Neural progenitor cell (in vitro differentiated cells): ENCODE measurements at regions not wholly inside any gene's neighbourhood (a gene's known extent, or its start where the extent isn't known, plus 50 kb on each side); places are given as distances from the start of the nearest gene placed in this dataset.
"Not testable (repeated sequence)": the region's sequence is repeated elsewhere in the genome, so short reads cannot be mapped to it uniquely, and the experiment has no call there.

Source experiments
- DNase-seq: peaks from one replicate; pipeline ENCODE4 v3.0.0-alpha.2; 2016; ENCODE audit warnings: low spot score
- H2AFZ ChIP-seq: fragments of 200-600 bp; sonication (generic); replicated peaks from 2 replicates; pipeline ENCODE4 v1.6.1; 2016; ENCODE audit warnings: antibody characterized with exemption
- H3F3A ChIP-seq: fragments of 200-600 bp; sonication (generic); 2 replicates; pipeline ENCODE4 v1.6.1; 2016; ENCODE audit warnings: antibody characterized with exemption, low read depth
- H3K27ac ChIP-seq: fragments of 200-600 bp; sonication (generic); 2 replicates; pipeline ENCODE4 v1.5.1; 2016; ENCODE audit warnings: mild to moderate bottlenecking
- H3K27me3 ChIP-seq: fragments of 200-600 bp; sonication (generic); 2 replicates; pipeline ENCODE4 v1.6.1; 2016; ENCODE audit warnings: mild to moderate bottlenecking, moderate library complexity
- H3K36me3 ChIP-seq: fragments of 200-600 bp; sonication (generic); 2 replicates; pipeline ENCODE4 v1.5.1; 2016
- H3K4me1 ChIP-seq: fragments of 200-600 bp; sonication (generic); 2 replicates; pipeline ENCODE4 v1.6.1; 2016; ENCODE audit warnings: mixed run types
- H3K4me2 ChIP-seq: fragments of 200-600 bp; sonication (generic); 2 replicates; pipeline ENCODE4 v1.6.1; 2016
- H3K4me3 ChIP-seq: fragments of 200-600 bp; sonication (generic); 2 replicates; pipeline ENCODE4 v1.5.1; 2016
- H3K79me2 ChIP-seq: fragments of 200-600 bp; sonication (generic); 2 replicates; pipeline ENCODE4 v1.6.1; 2016; ENCODE audit warnings: low read depth
- H3K9ac ChIP-seq: fragments of 200-600 bp; sonication (generic); 2 replicates; pipeline ENCODE4 v1.6.1; 2016
- H3K9me3 ChIP-seq: fragments of 200-600 bp; sonication (generic); 2 replicates; pipeline ENCODE4 v1.5.1; 2016; ENCODE audit warnings: low read depth
- H4K20me1 ChIP-seq: fragments of 200-600 bp; sonication (generic); 2 replicates; pipeline ENCODE4 v1.6.1; 2016; ENCODE audit warnings: low read depth
- H3K27ac Mint-ChIP-seq: 3 replicates; pipeline ENCODE4 v1.8.0; 2021; ENCODE audit warnings: mixed read lengths
- H3K27me3 Mint-ChIP-seq: 2 replicates; pipeline ENCODE4 v1.8.0; 2022; ENCODE audit warnings: low read depth, mild to moderate bottlenecking, inconsistent platforms, moderate library complexity, mixed read lengths; ENCODE audit not compliant: insufficient read depth
- H3K36me3 Mint-ChIP-seq: 3 replicates; pipeline ENCODE4 v1.8.0; 2021; ENCODE audit warnings: mixed read lengths
- H3K4me1 Mint-ChIP-seq: 3 replicates; pipeline ENCODE4 v1.8.0; 2021; ENCODE audit warnings: mixed read lengths
- H3K4me3 Mint-ChIP-seq: 3 replicates; pipeline ENCODE4 v1.8.0; 2021; ENCODE audit warnings: mild to moderate bottlenecking, moderate library complexity, mixed read lengths
- H3K9me3 Mint-ChIP-seq: 3 replicates; pipeline ENCODE4 v1.8.0; 2020; ENCODE audit warnings: mixed read lengths
- EZH2 ChIP-seq: fragments of 200-600 bp; sonication (generic); IDR thresholded peaks from 2 replicates; pipeline ENCODE4 v1.6.1; 2017; ENCODE audit warnings: antibody characterized with exemption, mild to moderate bottlenecking, moderate library complexity
- EZH2phosphoT487 ChIP-seq: fragments of 200-600 bp; sonication (generic); IDR thresholded peaks from 2 replicates; pipeline ENCODE4 v1.6.1; 2017; ENCODE audit warnings: antibody characterized with exemption
- TF ChIP-seq, protein P1 (sequence below): fragments of 200-600 bp; sonication (generic); IDR thresholded peaks from 2 replicates; pipeline ENCODE4 v1.5.1; 2017; ENCODE audit warnings: antibody characterized with exemption, mild to moderate bottlenecking

DNA sequence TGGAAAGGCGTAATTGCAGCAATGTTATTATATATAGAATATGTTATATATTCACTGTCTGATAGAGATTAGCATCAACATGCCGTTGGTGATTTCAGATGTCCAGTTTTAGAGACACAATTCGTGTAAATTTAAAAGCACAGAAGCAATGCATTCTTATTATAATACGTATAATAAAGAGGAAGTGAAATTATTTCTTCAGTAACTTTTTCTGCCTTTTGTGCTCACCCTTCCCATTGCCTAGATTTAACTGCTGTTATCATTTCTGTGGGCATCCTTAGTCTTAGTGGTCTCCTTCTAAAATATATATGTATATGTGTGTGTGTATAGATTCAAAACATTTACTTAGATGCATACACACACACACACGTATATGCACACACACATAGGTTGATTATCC, 592.5 kb upstream of the GOLIM4 start:
- Histone ChIP-seq H3K27ac (no peak overlapping the region), H3K4me1 (no peaks in the 10 kb centered on the region), H3K36me3 (no peaks in the 10 kb centered on the region), H3K4me2 (no peak overlapping the region), H3F3A (no peaks in the 10 kb centered on the region), H3K27me3 (no peaks in the 10 kb centered on the region), H3K4me3 (no peak overlapping the region), H4K20me1 (no peaks in the 10 kb centered on the region), H3K79me2 (no peaks in the 10 kb centered on the region), H2AFZ (no peak overlapping the region), H3K9me3 (no peaks in the 10 kb centered on the region), H3K9ac (no peak overlapping the region)
- peaks cover 3% of the 10 kb centered on the region for H3K4me1 Mint-ChIP-seq
- DNase-seq: no peak
- H3K27me3 Mint-ChIP-seq: no peaks in the 10 kb centered on the region
- TF ChIP-seq, protein P1, sequence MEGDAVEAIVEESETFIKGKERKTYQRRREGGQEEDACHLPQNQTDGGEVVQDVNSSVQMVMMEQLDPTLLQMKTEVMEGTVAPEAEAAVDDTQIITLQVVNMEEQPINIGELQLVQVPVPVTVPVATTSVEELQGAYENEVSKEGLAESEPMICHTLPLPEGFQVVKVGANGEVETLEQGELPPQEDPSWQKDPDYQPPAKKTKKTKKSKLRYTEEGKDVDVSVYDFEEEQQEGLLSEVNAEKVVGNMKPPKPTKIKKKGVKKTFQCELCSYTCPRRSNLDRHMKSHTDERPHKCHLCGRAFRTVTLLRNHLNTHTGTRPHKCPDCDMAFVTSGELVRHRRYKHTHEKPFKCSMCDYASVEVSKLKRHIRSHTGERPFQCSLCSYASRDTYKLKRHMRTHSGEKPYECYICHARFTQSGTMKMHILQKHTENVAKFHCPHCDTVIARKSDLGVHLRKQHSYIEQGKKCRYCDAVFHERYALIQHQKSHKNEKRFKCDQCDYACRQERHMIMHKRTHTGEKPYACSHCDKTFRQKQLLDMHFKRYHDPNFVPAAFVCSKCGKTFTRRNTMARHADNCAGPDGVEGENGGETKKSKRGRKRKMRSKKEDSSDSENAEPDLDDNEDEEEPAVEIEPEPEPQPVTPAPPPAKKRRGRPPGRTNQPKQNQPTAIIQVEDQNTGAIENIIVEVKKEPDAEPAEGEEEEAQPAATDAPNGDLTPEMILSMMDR: no peak
- TF ChIP-seq EZH2 (no peak), EZH2phosphoT487 (no peak)
- H3K4me3 Mint-ChIP-seq: no peak overlapping the region
- no peak overlapping the region for H3K27ac Mint-ChIP-seq
- no peaks in the 10 kb centered on the region for H3K9me3 Mint-ChIP-seq
- no peaks in the 10 kb centered on the region for H3K36me3 Mint-ChIP-seq

DNA sequence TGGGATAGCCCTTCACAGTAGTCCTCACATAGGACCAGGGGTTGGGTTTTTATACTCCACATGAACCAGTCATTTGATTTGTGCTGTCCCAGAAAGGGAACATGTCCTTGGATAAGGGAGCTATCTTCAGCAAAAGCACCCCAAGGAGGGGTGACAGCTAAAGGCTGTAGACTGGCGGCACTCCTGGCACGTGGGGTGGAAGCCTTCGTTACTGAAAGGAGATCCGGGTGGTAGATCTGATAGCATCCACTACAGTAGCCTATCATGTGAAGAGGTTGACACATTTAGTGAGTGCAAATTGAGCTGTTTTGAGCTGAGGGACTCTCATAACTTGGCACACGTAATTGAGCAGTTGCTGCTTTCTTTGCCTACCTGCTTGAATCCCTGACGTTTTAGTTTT, 588.8 kb upstream of the GOLIM4 start:
- Histone ChIP-seq H3K9me3 (no peaks in the 10 kb centered on the region), H4K20me1 (no peaks in the 10 kb centered on the region), H3F3A (no peaks in the 10 kb centered on the region), H3K36me3 (no peaks in the 10 kb centered on the region), H2AFZ (peak overlapping the region; percentile 6), H3K27me3 (no peaks in the 10 kb centered on the region), H3K27ac (no peak overlapping the region), H3K4me2 (no peak overlapping the region), H3K4me3 (no peak overlapping the region), H3K4me1 (no peaks in the 10 kb centered on the region), H3K79me2 (no peaks in the 10 kb centered on the region), H3K9ac (no peak overlapping the region)
- DNase-seq: no peak
- H3K9me3 Mint-ChIP-seq: peaks cover 4% of the 10 kb centered on the region
- peak overlapping the region; percentile 26 for H3K27ac Mint-ChIP-seq
- no peaks in the 10 kb centered on the region for H3K36me3 Mint-ChIP-seq
- no peaks in the 10 kb centered on the region for H3K27me3 Mint-ChIP-seq
- no peaks in the 10 kb centered on the region for H3K4me1 Mint-ChIP-seq
- no peak overlapping the region for H3K4me3 Mint-ChIP-seq
- TF ChIP-seq EZH2phosphoT487 (no peak), EZH2 (no peak)
- TF ChIP-seq, protein P1: no peak

DNA sequence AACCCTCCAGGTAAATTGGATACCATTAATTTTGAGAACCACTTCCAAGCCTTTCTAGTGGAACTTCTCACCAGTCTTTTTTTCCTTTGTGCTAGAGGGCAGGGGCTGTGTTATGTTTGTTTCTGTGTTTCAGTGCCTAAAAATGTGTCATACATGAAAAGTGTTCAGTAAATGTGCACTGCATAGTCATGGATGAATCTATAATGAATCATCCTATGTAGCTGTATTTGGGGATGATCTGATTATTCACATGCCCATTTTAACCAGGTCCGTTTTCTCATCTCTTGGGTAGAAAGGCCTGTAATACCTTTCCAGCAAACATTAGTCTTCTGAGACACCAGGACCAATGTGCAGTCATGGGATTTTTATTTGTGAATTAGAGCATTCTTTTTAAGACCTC, 583.0 kb upstream of the GOLIM4 start:
- Mint-ChIP-seq H3K9me3 (peaks cover 4% of the 10 kb centered on the region), H3K27me3 (no peaks in the 10 kb centered on the region), H3K36me3 (no peaks in the 10 kb centered on the region), H3K4me3 (no peak overlapping the region), H3K27ac (no peak overlapping the region), H3K4me1 (peaks cover 3% of the 10 kb centered on the region)
- H3K79me2 ChIP-seq: no peaks in the 10 kb centered on the region
- no peak overlapping the region for H3K9ac ChIP-seq
- no peak overlapping the region for H2AFZ ChIP-seq
- no peak overlapping the region for H3K4me3 ChIP-seq
- no peaks in the 10 kb centered on the region for H3K9me3 ChIP-seq
- DNase-seq: no peak
- H3K4me1 ChIP-seq: no peaks in the 10 kb centered on the region
- H3K36me3 ChIP-seq: no peaks in the 10 kb centered on the region
- no peaks in the 10 kb centered on the region for H4K20me1 ChIP-seq
- no peaks in the 10 kb centered on the region for H3F3A ChIP-seq
- H3K27ac ChIP-seq: no peak overlapping the region
- H3K4me2 ChIP-seq: no peak overlapping the region
- H3K27me3 ChIP-seq: no peaks in the 10 kb centered on the region
- TF ChIP-seq, protein P1: no peak
- TF ChIP-seq EZH2phosphoT487 (no peak), EZH2 (no peak)

DNA sequence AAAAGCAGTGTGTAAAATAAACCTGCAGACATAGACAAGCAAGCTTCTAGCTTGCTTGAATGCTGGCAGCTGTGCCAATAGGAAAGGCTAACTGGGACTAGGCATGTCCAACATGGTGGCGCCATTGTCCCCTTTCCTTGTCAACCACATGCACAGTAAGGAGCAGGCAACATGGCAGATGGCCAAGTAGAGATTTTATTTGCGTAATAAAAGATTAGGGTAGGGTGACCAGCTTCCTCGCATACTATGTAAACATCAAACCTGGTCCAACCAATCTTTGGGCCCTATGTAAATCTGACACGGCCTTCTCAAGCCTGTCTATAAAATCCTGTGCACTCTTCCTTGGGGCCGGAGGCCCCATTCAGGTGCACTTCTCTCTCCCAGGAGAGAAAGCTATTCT, 575.4 kb upstream of the GOLIM4 start:
- H3K79me2 ChIP-seq: no peaks in the 10 kb centered on the region
- no peaks in the 10 kb centered on the region for H3K4me1 ChIP-seq
- no peak overlapping the region for H3K27ac ChIP-seq
- H4K20me1 ChIP-seq: no peaks in the 10 kb centered on the region
- no peak overlapping the region for H3K4me3 ChIP-seq
- H3K9me3 ChIP-seq: no peaks in the 10 kb centered on the region
- Mint-ChIP-seq H3K36me3 (no peaks in the 10 kb centered on the region), H3K4me3 (no peak overlapping the region), H3K27me3 (no peaks in the 10 kb centered on the region), H3K27ac (no peak overlapping the region), H3K9me3 (no peaks in the 10 kb centered on the region), H3K4me1 (no peaks in the 10 kb centered on the region)
- no peak for DNase-seq
- no peak overlapping the region for H3K9ac ChIP-seq
- H3F3A ChIP-seq: no peaks in the 10 kb centered on the region
- no peaks in the 10 kb centered on the region for H3K27me3 ChIP-seq
- no peak overlapping the region for H2AFZ ChIP-seq
- no peak overlapping the region for H3K4me2 ChIP-seq
- no peaks in the 10 kb centered on the region for H3K36me3 ChIP-seq
- TF ChIP-seq EZH2phosphoT487: no peak
- no peak for TF ChIP-seq EZH2
- TF ChIP-seq, protein P1: no peak

DNA sequence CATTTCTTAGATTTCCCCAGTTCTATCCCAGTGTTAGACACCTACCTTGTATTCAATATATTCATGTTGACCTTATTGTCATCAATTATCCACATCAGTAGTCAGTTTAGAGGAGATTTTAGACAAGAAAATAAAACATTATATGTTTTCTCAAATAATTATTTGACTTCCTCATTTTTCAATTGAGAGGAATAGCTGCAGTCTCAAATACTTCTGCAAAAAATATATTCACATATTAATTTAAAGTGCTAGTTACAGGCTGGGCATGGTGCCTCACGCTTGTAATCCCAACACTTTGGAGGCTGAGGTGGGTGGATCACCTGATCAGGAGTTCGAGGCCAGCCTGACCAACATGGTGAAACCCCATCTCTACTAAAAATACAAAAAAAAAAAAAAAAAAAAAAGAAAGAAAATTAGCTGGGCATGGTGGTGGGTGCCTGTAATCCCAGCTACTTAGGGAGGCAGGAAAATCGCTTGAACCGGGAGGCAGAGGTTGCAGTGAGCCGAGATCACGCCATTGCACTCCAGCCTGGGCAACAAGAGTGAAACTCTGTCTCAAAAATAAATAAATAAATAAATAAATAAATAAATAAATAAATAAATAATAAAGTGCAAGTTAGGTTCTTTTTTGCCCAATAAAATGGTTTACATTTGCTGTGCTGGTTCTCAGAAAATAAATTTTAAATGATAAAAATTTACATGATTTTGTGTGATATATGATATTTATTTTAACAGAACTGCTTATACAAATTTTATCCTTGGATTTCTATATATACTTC, 565.3 kb upstream of the GOLIM4 start:
- not testable (repeated sequence) for H3K27ac ChIP-seq, H3K27me3 Mint-ChIP-seq, H3K36me3 ChIP-seq, H2AFZ ChIP-seq, H3K4me2 ChIP-seq, H3K4me3 ChIP-seq, H3K36me3 Mint-ChIP-seq, H3K27ac Mint-ChIP-seq, H3K79me2 ChIP-seq, H3K9me3 Mint-ChIP-seq, DNase-seq, H3K9ac ChIP-seq, H3F3A ChIP-seq, H3K27me3 ChIP-seq, H3K4me1 Mint-ChIP-seq, H3K4me1 ChIP-seq, H4K20me1 ChIP-seq, H3K9me3 ChIP-seq, H3K4me3 Mint-ChIP-seq
